ENCODE measurements at regions not wholly inside any gene's neighbourhood (a gene's known extent, or its start where the extent isn't known, plus 50 kb on each side); places are given as distances from the start of the nearest gene placed in this dataset.
"Not testable (repeated sequence)": the region's sequence is repeated elsewhere in the genome, so short reads cannot be mapped to it uniquely, and the experiment has no call there.

GRCh38 chrX:45505214-45505613 is 304.5 kb upstream of the DIPK2B start:
- DNase-seq (ENCODE audit: low read depth, low spot score): peak; percentile 34

- not testable (repeated sequence) for DNase-seq (ENCODE audit: low read depth, low spot score)
These were observed 303.2 kb upstream of the DIPK2B start for GRCh38 chrX:45503787-45504362.

- no peak for DNase-seq (ENCODE audit: low read depth, low spot score)
These were observed 301.7 kb upstream of the DIPK2B start for GRCh38 chrX:45502396-45502795.

- no peak for DNase-seq (ENCODE audit: low read depth, low spot score)
These were observed 296.6 kb upstream of the DIPK2B start for GRCh38 chrX:45497290-45497689.

- no peak for DNase-seq (ENCODE audit: low read depth, low spot score)
These were observed 285.0 kb upstream of the DIPK2B start for GRCh38 chrX:45485719-45486118.

GRCh38 chrX:45479835-45480422 is 279.3 kb upstream of the DIPK2B start:
- no peak for DNase-seq (ENCODE audit: low read depth, low spot score)

- no peak for DNase-seq (ENCODE audit: low read depth, low spot score)
These were observed 278.6 kb upstream of the DIPK2B start for GRCh38 chrX:45479196-45479834.

- no peak for DNase-seq (ENCODE audit: low read depth, low spot score)
These were observed 272.3 kb upstream of the DIPK2B start for GRCh38 chrX:45472968-45473367.

GRCh38 chrX:45467537-45467936 is 266.9 kb upstream of the DIPK2B start:
- not testable (repeated sequence) for DNase-seq (ENCODE audit: low read depth, low spot score)

GRCh38 chrX:45455732-45456131 is 255.1 kb upstream of the DIPK2B start:
- DNase-seq (ENCODE audit: low read depth, low spot score): not testable (repeated sequence)

- DNase-seq (ENCODE audit: low read depth, low spot score): no peak
These were observed 253.6 kb upstream of the DIPK2B start for GRCh38 chrX:45454290-45454689.

- no peak for DNase-seq (ENCODE audit: low read depth, low spot score)
These were observed 249.3 kb upstream of the DIPK2B start for GRCh38 chrX:45449982-45450381.

GRCh38 chrX:45447995-45448394 is 247.3 kb upstream of the DIPK2B start:
- no peak for DNase-seq (ENCODE audit: low read depth, low spot score)

GRCh38 chrX:45447331-45447730 is 246.7 kb upstream of the DIPK2B start:
- no peak for DNase-seq (ENCODE audit: low read depth, low spot score)

GRCh38 chrX:45445745-45446412 is 245.2 kb upstream of the DIPK2B start:
- DNase-seq (ENCODE audit: low read depth, low spot score): no peak

- no peak for DNase-seq (ENCODE audit: low read depth, low spot score)
These were observed 236.5 kb upstream of the DIPK2B start for GRCh38 chrX:45437186-45437585.

GRCh38 chrX:45435481-45435880 is 234.8 kb upstream of the DIPK2B start:
- no peak for DNase-seq (ENCODE audit: low read depth, low spot score)

GRCh38 chrX:45434231-45434630 is 233.6 kb upstream of the DIPK2B start:
- no peak for DNase-seq (ENCODE audit: low read depth, low spot score)

- DNase-seq (ENCODE audit: low read depth, low spot score): no peak
These were observed 228.2 kb upstream of the DIPK2B start for GRCh38 chrX:45428831-45429230.

GRCh38 chrX:45424326-45424725 is 223.7 kb upstream of the DIPK2B start:
- no peak for DNase-seq (ENCODE audit: low read depth, low spot score)

GRCh38 chrX:45422216-45422925 is 221.7 kb upstream of the DIPK2B start:
- no peak for DNase-seq (ENCODE audit: low read depth, low spot score)

- DNase-seq (ENCODE audit: low read depth, low spot score): no peak
These were observed 221.1 kb upstream of the DIPK2B start for GRCh38 chrX:45421806-45422205.

Measured in brain pericyte (primary cell).